ENCODE measurements at regions not wholly inside any gene's neighbourhood (a gene's known extent, or its start where the extent isn't known, plus 50 kb on each side); places are given as distances from the start of the nearest gene placed in this dataset.

DNA sequence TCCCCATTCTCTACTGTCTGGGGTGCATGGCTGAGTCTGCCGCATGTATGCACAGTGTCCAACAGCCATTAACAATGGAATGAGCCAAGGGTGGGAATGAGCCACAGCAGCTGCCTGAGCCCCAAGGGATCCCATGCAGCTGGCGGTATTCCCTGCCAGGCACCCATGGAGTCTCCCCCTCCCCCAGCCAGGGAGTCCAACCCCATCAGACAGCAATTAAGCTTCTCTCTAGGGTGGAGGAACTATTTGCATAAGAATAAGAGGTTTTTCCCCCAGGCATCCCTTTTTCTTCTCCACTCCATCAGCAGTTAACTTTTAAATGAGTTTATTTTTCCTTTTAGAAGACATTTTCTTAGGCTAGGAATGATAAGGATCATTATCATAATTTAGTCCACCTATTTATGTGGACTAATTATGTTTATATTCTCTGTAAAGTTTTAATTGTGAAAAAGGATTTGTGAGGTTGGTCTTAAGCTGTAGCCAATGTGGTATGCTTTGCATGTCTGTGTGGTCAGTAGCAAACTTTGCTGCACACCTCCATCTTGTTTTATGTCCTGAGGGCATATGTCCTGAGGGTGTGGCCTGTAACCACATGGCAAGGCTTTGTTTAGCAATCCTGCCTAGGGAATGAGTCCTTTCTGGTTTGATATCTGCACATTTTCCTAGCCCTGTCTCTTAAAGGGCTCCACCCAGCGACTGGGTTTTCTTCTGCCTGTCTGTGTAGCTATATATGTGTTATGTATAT, 158.9 kb upstream of the OLIG3 start:
- TF ChIP-seq, protein P1, sequence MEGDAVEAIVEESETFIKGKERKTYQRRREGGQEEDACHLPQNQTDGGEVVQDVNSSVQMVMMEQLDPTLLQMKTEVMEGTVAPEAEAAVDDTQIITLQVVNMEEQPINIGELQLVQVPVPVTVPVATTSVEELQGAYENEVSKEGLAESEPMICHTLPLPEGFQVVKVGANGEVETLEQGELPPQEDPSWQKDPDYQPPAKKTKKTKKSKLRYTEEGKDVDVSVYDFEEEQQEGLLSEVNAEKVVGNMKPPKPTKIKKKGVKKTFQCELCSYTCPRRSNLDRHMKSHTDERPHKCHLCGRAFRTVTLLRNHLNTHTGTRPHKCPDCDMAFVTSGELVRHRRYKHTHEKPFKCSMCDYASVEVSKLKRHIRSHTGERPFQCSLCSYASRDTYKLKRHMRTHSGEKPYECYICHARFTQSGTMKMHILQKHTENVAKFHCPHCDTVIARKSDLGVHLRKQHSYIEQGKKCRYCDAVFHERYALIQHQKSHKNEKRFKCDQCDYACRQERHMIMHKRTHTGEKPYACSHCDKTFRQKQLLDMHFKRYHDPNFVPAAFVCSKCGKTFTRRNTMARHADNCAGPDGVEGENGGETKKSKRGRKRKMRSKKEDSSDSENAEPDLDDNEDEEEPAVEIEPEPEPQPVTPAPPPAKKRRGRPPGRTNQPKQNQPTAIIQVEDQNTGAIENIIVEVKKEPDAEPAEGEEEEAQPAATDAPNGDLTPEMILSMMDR (IDR thresholded peaks at IDR 0.05), result no peak
- no peak for TF ChIP-seq POLR2A (IDR thresholded peaks at IDR 0.05)

DNA sequence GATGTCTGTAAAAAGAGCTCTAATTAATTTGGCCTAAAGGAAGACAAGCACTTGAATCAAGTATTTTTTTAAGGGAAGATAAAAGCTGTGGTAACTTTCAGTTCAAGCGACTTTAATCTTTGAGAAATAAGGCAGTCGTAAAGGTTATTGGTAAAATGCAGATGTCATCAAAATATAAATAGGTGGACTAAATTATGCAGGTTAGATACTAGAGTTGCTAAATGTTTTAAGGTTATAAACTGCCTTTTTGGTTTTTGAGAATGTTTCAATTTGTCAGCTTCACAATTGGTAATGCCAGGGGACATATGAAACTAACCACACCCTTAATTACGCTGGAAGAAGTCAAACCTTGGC, 159.5 kb upstream of the OLIG3 start:
- DNase-seq, result no peak
- no peak overlapping the region for H3K27ac ChIP-seq
- no peaks in the 10 kb centered on the region for H3K4me1 ChIP-seq
- no peak for TF ChIP-seq POLR2A (IDR thresholded peaks at IDR 0.05)
- TF ChIP-seq, protein P1 (IDR thresholded peaks at IDR 0.05), result no peak
- no peaks in the 10 kb centered on the region for H3K9me3 ChIP-seq
- WGBS, 2 donors, result 89 to 90% methylated on average over 3 of the region's 3 CpGs
- H3K4me3 ChIP-seq, result no peak overlapping the region
- no peaks in the 10 kb centered on the region for H3K27me3 ChIP-seq
- no peaks in the 10 kb centered on the region for H3K36me3 ChIP-seq (ENCODE audit: low read depth, missing control alignments)
- intact Hi-C loops (cut with DNase I; ENCODE audit: low total_unique reads), result no loop called here

More for the DNA sequence above, 158.9 kb upstream of the OLIG3 start:
- no peaks in the 10 kb centered on the region for H3K36me3 ChIP-seq (ENCODE audit: low read depth, missing control alignments)
- no peaks in the 10 kb centered on the region for H3K27me3 ChIP-seq
- 89 to 91% methylated on average over 3 of the region's 3 CpGs for WGBS, 2 donors
- H3K27ac ChIP-seq, result no peak overlapping the region
- intact Hi-C loops (cut with DNase I; ENCODE audit: low total_unique reads), result no loop called here
- H3K4me1 ChIP-seq, result peaks cover 1% of the 10 kb centered on the region
- no peak overlapping the region for H3K4me3 ChIP-seq
- H3K9me3 ChIP-seq, result no peaks in the 10 kb centered on the region
- DNase-seq, result no peak

DNA sequence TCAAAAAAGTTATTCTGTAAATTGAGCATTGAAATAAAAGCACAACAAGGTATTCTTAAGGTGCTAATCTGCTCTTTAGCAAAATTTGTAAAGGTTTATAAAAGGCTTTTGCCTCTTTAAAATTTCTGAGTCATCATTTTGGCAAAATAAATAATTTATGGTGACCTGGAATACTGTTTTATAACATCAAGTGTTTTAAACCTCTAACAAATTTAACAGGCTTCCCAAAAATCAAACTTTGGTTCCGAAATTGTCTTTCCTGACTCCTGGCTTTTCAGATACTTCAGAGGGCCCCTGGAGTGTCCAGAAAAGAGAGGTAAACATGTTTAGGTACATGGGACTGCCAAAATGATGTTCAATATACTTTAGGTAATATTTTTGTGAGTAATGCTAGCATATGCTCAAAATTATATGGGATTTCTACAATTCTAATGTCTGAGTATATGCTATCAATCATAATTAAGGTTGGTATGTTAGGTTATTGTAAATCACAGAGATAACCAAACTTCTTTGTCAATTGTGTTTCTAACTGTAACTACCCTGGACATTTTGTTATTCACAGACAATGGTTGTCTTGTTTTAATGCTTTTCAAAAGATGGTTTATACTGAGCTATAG, 160.3 kb upstream of the OLIG3 start:
- no peaks in the 10 kb centered on the region for H3K36me3 ChIP-seq (ENCODE audit: low read depth, missing control alignments)
- WGBS, 2 donors, result 67 to 71% methylated on average over 1 of the region's 1 CpG
- no peaks in the 10 kb centered on the region for H3K27me3 ChIP-seq
- H3K4me1 ChIP-seq, result no peaks in the 10 kb centered on the region
- no peak for DNase-seq
- intact Hi-C loops (cut with DNase I; ENCODE audit: low total_unique reads), result no loop called here
- TF ChIP-seq POLR2A (IDR thresholded peaks at IDR 0.05), result no peak
- H3K9me3 ChIP-seq, result no peaks in the 10 kb centered on the region
- H3K27ac ChIP-seq, result no peak overlapping the region
- H3K4me3 ChIP-seq, result no peak overlapping the region

DNA sequence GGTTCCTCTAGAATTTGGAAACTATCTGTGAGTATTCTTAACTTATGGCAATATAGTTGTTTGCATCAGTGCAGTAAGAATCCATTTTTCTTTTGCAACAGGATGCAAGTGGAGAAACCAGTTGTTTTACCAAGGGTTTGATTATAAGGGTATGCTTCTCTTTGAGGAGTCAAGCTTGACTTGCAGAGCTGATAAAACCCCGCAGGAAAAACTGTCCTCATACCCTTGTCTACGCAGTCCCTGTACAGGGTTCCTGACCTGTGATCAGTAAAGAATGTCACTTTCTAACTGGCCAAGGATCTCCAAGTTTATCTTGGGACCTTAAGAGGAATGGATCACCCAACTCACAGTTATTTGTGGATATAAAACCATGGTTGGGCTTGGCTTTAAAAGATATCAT, 161.1 kb upstream of the OLIG3 start:
- intact Hi-C loops (cut with DNase I; ENCODE audit: low total_unique reads), result no loop called here
- no peak for DNase-seq
- Histone ChIP-seq H3K9me3 (no peaks in the 10 kb centered on the region), H3K36me3 (ENCODE audit: low read depth, missing control alignments) (no peaks in the 10 kb centered on the region), H3K27me3 (no peaks in the 10 kb centered on the region), H3K4me1 (no peaks in the 10 kb centered on the region), H3K27ac (no peak overlapping the region), H3K4me3 (no peak overlapping the region)
- TF ChIP-seq, protein P1 (IDR thresholded peaks at IDR 0.05), result no peak
- TF ChIP-seq POLR2A (IDR thresholded peaks at IDR 0.05), result no peak
- 95 to 97% methylated on average over 2 of the region's 2 CpGs for WGBS, 2 donors

DNA sequence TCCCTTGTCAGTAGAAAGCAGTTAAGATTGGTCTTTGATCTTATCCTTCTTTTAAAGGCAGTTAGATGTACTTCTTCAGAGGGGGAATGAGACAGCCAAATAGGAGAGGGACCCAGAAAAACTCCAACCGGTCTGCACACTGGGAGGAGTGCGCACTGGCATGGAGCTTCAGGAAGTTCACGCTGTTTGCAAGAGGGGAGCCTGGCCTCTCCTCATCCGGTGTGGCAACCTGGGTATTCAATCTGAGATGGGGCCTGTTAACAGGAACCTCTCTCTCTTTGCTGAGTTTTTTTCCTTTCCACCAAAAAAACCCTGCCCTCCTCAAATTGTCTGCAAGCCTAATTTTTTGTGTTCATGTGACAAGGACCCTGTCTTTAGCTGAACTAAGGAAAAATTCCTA, 162.5 kb upstream of the OLIG3 start:
- DNase-seq, result no peak
- 94 to 96% methylated on average over 4 of the region's 4 CpGs for WGBS, 2 donors

More for the DNA sequence above, 162.5 kb upstream of the OLIG3 start:
- no peaks in the 10 kb centered on the region for H3K36me3 ChIP-seq (ENCODE audit: low read depth, missing control alignments)
- no peaks in the 10 kb centered on the region for H3K4me1 ChIP-seq
- no peak overlapping the region for H3K4me3 ChIP-seq
- no peaks in the 10 kb centered on the region for H3K27me3 ChIP-seq
- intact Hi-C loops (cut with DNase I; ENCODE audit: low total_unique reads), result no loop called here
- no peak overlapping the region for H3K27ac ChIP-seq
- TF ChIP-seq, protein P1 (IDR thresholded peaks at IDR 0.05), result no peak
- no peak for TF ChIP-seq POLR2A (IDR thresholded peaks at IDR 0.05)
- no peaks in the 10 kb centered on the region for H3K9me3 ChIP-seq
